HCT116 (cell line): ENCODE measurements at regions not wholly inside any gene's neighbourhood (a gene's known extent, or its start where the extent isn't known, plus 50 kb on each side); places are given as distances from the start of the nearest gene placed in this dataset.

Experiments
- ATAC-seq: fragments of 200-7000 bp; cut with Tn5 transposase; 2 replicates; pipeline ENCODE4 v1.9.1; 2020; ENCODE audit warnings: mild to moderate bottlenecking, moderate library complexity
- BruUV-seq: library from RNA; stranded (reverse); fragments of 400-500 nt; replicated peaks from 2 replicates; lab custom pipeline; 2021; lab: Mats Ljungman, UMichigan
- CTCF ChIA-PET: fragments of 300-600 bp; sonication (Branson Sonifier 250); formaldehyde crosslinking; loops from one replicate; lab custom pipeline; 2021; ENCODE audit warnings: antibody characterized with exemption; lab: Charles Lee
- POLR2A ChIA-PET: fragments of 300-600, 350-600 bp; sonication (Branson Sonifier 250); formaldehyde crosslinking; loops from one replicate; lab custom pipeline; 2021; ENCODE audit warnings: antibody characterized with exemption; lab: Charles Lee
- RAD21 ChIA-PET, 2 experiments: fragments of 300-600 bp; sonication (Branson Sonifier 250); formaldehyde crosslinking; loops; one replicate each; lab custom pipeline; 2023; ENCODE audit warnings: low total read pairs in 2 of 2; ENCODE audit not compliant: uncharacterized antibody in 2 of 2, unreplicated experiment in 2 of 2, low non-redundant PET in 1 of 2; lab: Charles Lee
- DNase-seq: peaks from one replicate; pipeline ENCODE4 v3.0.0-alpha.2; 2010; ENCODE audit warnings: low read depth, low spot score
- H2AFZ ChIP-seq: fragments of 200-600 bp; shearing (Covaris generic), sonication (generic); 2 replicates; pipeline ENCODE4 v1.6.1; 2017; ENCODE audit warnings: low read depth, mixed run types, mixed read lengths, antibody characterized with exemption, low read length; ENCODE audit not compliant: poor library complexity, severe bottlenecking
- H3K27ac ChIP-seq: 2 replicates; pipeline ENCODE4 v1.5.1; 2012; ENCODE audit warnings: low read depth, low read length
- H3K27me3 ChIP-seq: fragments of 200-600 bp; sonication (generic); 2 replicates; pipeline ENCODE4 v1.6.1; 2016; ENCODE audit warnings: mixed run types, low read length, mixed read lengths; ENCODE audit not compliant: insufficient read depth
- H3K36me3 ChIP-seq, 2 experiments: fragments of 200-500 bp in 1 of 2; fragments of 200-600 bp in 1 of 2; sonication (Bioruptor generic) in 1 of 2; sonication (generic) in 1 of 2; 2 replicates each; pipeline versions ENCODE4 v1.5.1 to v1.6.1; 2014 to 2016; ENCODE audit warnings: low read length in 2 of 2, inconsistent platforms in 1 of 2, mixed read lengths in 1 of 2, mixed run types in 1 of 2; ENCODE audit not compliant: insufficient read depth in 2 of 2, control insufficient read depth in 1 of 2
- H3K4me1 ChIP-seq, 2 experiments: fragments of 200-600 bp in 1 of 2; sonication (generic) in 1 of 2; 2 replicates each; pipeline versions ENCODE4 v1.5.1 to v1.6.1; 2012 to 2017; ENCODE audit warnings: low read length in 2 of 2, inconsistent platforms in 1 of 2, mild to moderate bottlenecking in 1 of 2, mixed read lengths in 1 of 2, mixed run types in 1 of 2, moderate library complexity in 1 of 2; ENCODE audit not compliant: insufficient read depth in 2 of 2, control insufficient read depth in 1 of 2
- H3K4me2 ChIP-seq: fragments of 200-600 bp; sonication (generic); 2 replicates; pipeline ENCODE4 v1.6.1; 2017; ENCODE audit warnings: mixed run types, low read length, mixed read lengths
- H3K4me3 ChIP-seq, 2 experiments: fragments of 200-600 bp in 1 of 2; sonication (generic) in 1 of 2; replicated peaks in 1 of 2; 2 replicates each; pipeline ENCODE4 v1.5.1; 2011 to 2016; ENCODE audit warnings: low read length in 2 of 2, control low read depth in 1 of 2, low read depth in 1 of 2, mild to moderate bottlenecking in 1 of 2, mixed read lengths in 1 of 2, mixed run types in 1 of 2
- H3K79me2 ChIP-seq: fragments of 200-600 bp; sonication (generic); 2 replicates; pipeline ENCODE4 v1.6.1; 2017; ENCODE audit warnings: mild to moderate bottlenecking, mixed run types, low read length, moderate library complexity, mixed read lengths; ENCODE audit not compliant: insufficient read depth
- H3K9ac ChIP-seq: fragments of 200-600 bp; sonication (generic); 2 replicates; pipeline ENCODE4 v1.6.1; 2016; ENCODE audit warnings: low read length, mixed read lengths
- H3K9me2 ChIP-seq: fragments of 200-600 bp; sonication (generic), shearing (Covaris generic); 2 replicates; pipeline ENCODE4 v1.6.1; 2017; ENCODE audit warnings: mixed run types, mild to moderate bottlenecking, moderate library complexity; ENCODE audit not compliant: insufficient read depth
- H3K9me3 ChIP-seq, 2 experiments: fragments of 200-500 bp in 1 of 2; fragments of 200-600 bp in 1 of 2; sonication (Bioruptor generic) in 1 of 2; sonication (generic) in 1 of 2; 2 replicates each; pipeline ENCODE4 v1.6.1; 2014 to 2017; ENCODE audit warnings: low read length in 2 of 2, mixed read lengths in 2 of 2, inconsistent platforms in 1 of 2, low read depth in 1 of 2, mild to moderate bottlenecking in 1 of 2, mixed run types in 1 of 2, moderate library complexity in 1 of 2; ENCODE audit not compliant: control insufficient read depth in 1 of 2, insufficient read depth in 1 of 2
- H4K20me1 ChIP-seq: fragments of 200-600 bp; sonication (generic), shearing (Covaris generic); 2 replicates; pipeline ENCODE4 v1.6.1; 2017; ENCODE audit warnings: mixed run types, mild to moderate bottlenecking, moderate library complexity; ENCODE audit not compliant: insufficient read depth
- CEBPB ChIP-seq: IDR thresholded peaks from 2 replicates; pipeline ENCODE4 v1.6.1; 2012; ENCODE audit warnings: low read depth
- EGR1 ChIP-seq: IDR thresholded peaks from 2 replicates; pipeline ENCODE4 v1.6.1; 2012; ENCODE audit warnings: low read depth
- RAD21 ChIP-seq: IDR thresholded peaks from 2 replicates; pipeline ENCODE4 v1.6.1; 2012; ENCODE audit warnings: low read depth, mild to moderate bottlenecking
- SP1 ChIP-seq: IDR thresholded peaks from 2 replicates; pipeline ENCODE4 v1.6.1; 2012; ENCODE audit warnings: low read depth
- YY1 ChIP-seq: IDR thresholded peaks from 2 replicates; pipeline ENCODE4 v1.6.1; 2011; ENCODE audit warnings: low read length, low read depth, moderate library complexity, mild to moderate bottlenecking; ENCODE audit not compliant: insufficient replicate concordance; ENCODE audit errors: extremely low read depth
- ZNF274 ChIP-seq: fragments of 200-500 bp; sonication (Bioruptor generic); IDR thresholded peaks from 2 replicates; pipeline ENCODE4 v1.6.1; 2014; ENCODE audit warnings: mild to moderate bottlenecking, low read depth, low read length, inconsistent platforms
- intact Hi-C: fragments of 100-400 bp; cut with micrococcal nuclease; formaldehyde crosslinking; loops from 2 replicates; pipeline ENCODE4 v1.10.0; 2022
- TF ChIP-seq, protein P1 (sequence below): IDR thresholded peaks from 2 replicates; pipeline ENCODE4 v1.6.1; 2012; ENCODE audit warnings: low read depth
- TF ChIP-seq, protein P2 (sequence below): IDR thresholded peaks from 2 replicates; pipeline ENCODE4 v1.6.1; 2012
- TF ChIP-seq, protein P3 (sequence below): IDR thresholded peaks from 2 replicates; pipeline ENCODE4 v1.6.1; 2011; ENCODE audit warnings: mild to moderate bottlenecking, low read length, moderate library complexity; ENCODE audit not compliant: insufficient replicate concordance; ENCODE audit errors: extremely low read depth

DNA sequence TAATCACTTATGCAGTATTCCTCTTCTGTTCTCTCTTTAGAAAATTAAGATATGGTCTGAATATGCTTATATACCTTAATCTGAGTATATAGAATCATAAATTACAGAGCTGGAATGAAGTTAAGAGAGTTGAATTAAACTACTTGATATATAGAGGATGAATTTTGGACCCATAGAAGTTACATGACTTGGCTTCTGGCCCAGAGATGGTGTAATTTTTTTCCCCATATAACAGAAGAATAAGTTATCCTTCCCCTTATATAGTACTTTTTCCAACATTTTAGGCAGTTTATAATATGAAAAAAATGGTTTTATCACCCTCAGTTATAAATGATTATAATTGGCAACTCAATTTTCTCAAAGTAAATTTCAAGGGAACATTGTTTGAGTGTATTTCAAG lies 616.3 kb downstream of the TBC1D4 start:
- Histone ChIP-seq H3K27ac (no peak overlapping the region), H3K9ac (no peak overlapping the region), H3K79me2 (no peaks in the 10 kb centered on the region), H3K4me1 (no peaks in the 10 kb centered on the region), H2AFZ (no peak overlapping the region), H3K27me3 (no peaks in the 10 kb centered on the region), H3K4me3 (no peak overlapping the region), H3K36me3 (no peaks in the 10 kb centered on the region), H3K9me2 (no peaks in the 10 kb centered on the region), H3K9me3 (peaks cover 0 to 4% of the 10 kb centered on the region in 2 experiments; a peak in 2 of 4 replicates), H4K20me1 (no peaks in the 10 kb centered on the region), H3K4me2 (no peak overlapping the region)
- DNase-seq (no peak), ATAC-seq (no peak)
- no TSS peak for BruUV-seq
- TF ChIP-seq, protein P1, sequence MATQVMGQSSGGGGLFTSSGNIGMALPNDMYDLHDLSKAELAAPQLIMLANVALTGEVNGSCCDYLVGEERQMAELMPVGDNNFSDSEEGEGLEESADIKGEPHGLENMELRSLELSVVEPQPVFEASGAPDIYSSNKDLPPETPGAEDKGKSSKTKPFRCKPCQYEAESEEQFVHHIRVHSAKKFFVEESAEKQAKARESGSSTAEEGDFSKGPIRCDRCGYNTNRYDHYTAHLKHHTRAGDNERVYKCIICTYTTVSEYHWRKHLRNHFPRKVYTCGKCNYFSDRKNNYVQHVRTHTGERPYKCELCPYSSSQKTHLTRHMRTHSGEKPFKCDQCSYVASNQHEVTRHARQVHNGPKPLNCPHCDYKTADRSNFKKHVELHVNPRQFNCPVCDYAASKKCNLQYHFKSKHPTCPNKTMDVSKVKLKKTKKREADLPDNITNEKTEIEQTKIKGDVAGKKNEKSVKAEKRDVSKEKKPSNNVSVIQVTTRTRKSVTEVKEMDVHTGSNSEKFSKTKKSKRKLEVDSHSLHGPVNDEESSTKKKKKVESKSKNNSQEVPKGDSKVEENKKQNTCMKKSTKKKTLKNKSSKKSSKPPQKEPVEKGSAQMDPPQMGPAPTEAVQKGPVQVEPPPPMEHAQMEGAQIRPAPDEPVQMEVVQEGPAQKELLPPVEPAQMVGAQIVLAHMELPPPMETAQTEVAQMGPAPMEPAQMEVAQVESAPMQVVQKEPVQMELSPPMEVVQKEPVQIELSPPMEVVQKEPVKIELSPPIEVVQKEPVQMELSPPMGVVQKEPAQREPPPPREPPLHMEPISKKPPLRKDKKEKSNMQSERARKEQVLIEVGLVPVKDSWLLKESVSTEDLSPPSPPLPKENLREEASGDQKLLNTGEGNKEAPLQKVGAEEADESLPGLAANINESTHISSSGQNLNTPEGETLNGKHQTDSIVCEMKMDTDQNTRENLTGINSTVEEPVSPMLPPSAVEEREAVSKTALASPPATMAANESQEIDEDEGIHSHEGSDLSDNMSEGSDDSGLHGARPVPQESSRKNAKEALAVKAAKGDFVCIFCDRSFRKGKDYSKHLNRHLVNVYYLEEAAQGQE: no peak
- no peak for TF ChIP-seq CEBPB
- no peak for TF ChIP-seq SP1
- TF ChIP-seq, protein P2, sequence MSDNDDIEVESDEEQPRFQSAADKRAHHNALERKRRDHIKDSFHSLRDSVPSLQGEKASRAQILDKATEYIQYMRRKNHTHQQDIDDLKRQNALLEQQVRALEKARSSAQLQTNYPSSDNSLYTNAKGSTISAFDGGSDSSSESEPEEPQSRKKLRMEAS: no peak
- TF ChIP-seq, protein P3, sequence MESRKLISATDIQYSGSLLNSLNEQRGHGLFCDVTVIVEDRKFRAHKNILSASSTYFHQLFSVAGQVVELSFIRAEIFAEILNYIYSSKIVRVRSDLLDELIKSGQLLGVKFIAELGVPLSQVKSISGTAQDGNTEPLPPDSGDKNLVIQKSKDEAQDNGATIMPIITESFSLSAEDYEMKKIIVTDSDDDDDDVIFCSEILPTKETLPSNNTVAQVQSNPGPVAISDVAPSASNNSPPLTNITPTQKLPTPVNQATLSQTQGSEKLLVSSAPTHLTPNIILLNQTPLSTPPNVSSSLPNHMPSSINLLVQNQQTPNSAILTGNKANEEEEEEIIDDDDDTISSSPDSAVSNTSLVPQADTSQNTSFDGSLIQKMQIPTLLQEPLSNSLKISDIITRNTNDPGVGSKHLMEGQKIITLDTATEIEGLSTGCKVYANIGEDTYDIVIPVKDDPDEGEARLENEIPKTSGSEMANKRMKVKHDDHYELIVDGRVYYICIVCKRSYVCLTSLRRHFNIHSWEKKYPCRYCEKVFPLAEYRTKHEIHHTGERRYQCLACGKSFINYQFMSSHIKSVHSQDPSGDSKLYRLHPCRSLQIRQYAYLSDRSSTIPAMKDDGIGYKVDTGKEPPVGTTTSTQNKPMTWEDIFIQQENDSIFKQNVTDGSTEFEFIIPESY: no peak
- no peak for TF ChIP-seq YY1
- no peak for TF ChIP-seq ZNF274
- TF ChIP-seq RAD21: no peak
- no peak for TF ChIP-seq EGR1
- POLR2A ChIA-PET: no interaction called here
- intact Hi-C loops: no loop called here
- RAD21 ChIA-PET: no interaction called here
- CTCF ChIA-PET: no interaction called here
